ENCODE measurements at regions not wholly inside any gene's neighbourhood (a gene's known extent, or its start where the extent isn't known, plus 50 kb on each side); places are given as distances from the start of the nearest gene placed in this dataset.

GRCh38 chr16:80121522-80121909 is 419.3 kb upstream of the DYNLRB2 start:
- H3K27ac ChIP-seq (ENCODE audit: low read depth in 2 of 2, low read length in 2 of 2), result no peak overlapping the region
- no peaks in the 10 kb centered on the region for H3K36me3 ChIP-seq (ENCODE audit: control insufficient read depth in 2 of 2, insufficient read depth in 2 of 2, low read length in 2 of 2)
- H3K9me3 ChIP-seq (ENCODE audit: control insufficient read depth in 2 of 2, low read length in 2 of 2), result no peaks in the 10 kb centered on the region
- no peaks in the 10 kb centered on the region for H3K4me1 ChIP-seq (ENCODE audit: control insufficient read depth in 2 of 2, insufficient read depth in 2 of 2, low read length in 2 of 2)
- no peak overlapping the region for H3K4me3 ChIP-seq (ENCODE audit: low read length in 2 of 2)
- H3K27me3 ChIP-seq (ENCODE audit: control insufficient read depth in 2 of 2, insufficient read depth in 2 of 2, low read length in 2 of 2), result peaks cover 0 to 2% of the 10 kb centered on the region in 2 donors
- H3K9ac ChIP-seq (ENCODE audit: low read depth in 1 of 2, low read length in 2 of 2), result no peak overlapping the region

DNA sequence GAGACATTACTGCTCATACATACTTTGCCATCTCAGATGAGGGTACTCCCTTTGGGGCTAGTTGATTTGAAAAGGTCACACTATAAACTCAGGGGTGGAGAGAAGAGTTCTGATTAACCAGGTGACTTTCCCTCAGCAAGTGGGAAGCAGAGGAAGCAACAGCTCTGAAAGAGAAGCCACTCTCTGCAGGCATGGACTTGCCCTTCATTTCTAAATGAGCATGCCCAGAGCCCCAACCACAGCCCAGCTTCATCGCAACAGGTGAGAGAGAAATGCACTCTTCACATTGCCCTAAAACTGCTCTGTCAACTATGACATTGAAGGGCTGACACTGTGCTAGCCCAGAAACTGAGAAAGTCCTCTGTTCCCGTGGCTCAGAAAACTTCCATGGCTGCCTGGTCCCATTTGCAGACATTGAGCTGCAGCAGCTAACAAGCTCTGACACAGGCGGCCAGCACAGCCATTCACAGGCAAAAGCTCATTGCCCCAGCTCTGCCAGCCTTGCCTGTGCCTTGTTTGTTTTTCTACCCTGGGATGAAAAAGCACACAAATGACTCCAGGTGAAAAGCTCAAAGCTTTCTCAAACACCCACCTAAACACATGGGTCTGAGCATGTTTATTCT is 419.8 kb upstream of the DYNLRB2 start:
- Histone ChIP-seq H3K27me3 (ENCODE audit: control insufficient read depth in 2 of 2, insufficient read depth in 2 of 2, low read length in 2 of 2) (peaks cover 0 to 2% of the 10 kb centered on the region in 2 donors), H3K9ac (ENCODE audit: low read depth in 1 of 2, low read length in 2 of 2) (no peak overlapping the region), H3K9me3 (ENCODE audit: control insufficient read depth in 2 of 2, low read length in 2 of 2) (no peaks in the 10 kb centered on the region), H3K36me3 (ENCODE audit: control insufficient read depth in 2 of 2, insufficient read depth in 2 of 2, low read length in 2 of 2) (no peaks in the 10 kb centered on the region), H3K4me3 (ENCODE audit: low read length in 2 of 2) (no peak overlapping the region), H3K27ac (ENCODE audit: low read depth in 2 of 2, low read length in 2 of 2) (no peak overlapping the region), H3K4me1 (ENCODE audit: control insufficient read depth in 2 of 2, insufficient read depth in 2 of 2, low read length in 2 of 2) (no peaks in the 10 kb centered on the region)

GRCh38 chr16:80117556-80118130 is 423.1 kb upstream of the DYNLRB2 start:
- Histone ChIP-seq H3K4me3 (ENCODE audit: low read length in 2 of 2) (no peak overlapping the region), H3K9me3 (ENCODE audit: control insufficient read depth in 2 of 2, low read length in 2 of 2) (no peaks in the 10 kb centered on the region)

GRCh38 chr16:80116711-80117110 is 424.1 kb upstream of the DYNLRB2 start:
- H3K27me3 ChIP-seq (ENCODE audit: control insufficient read depth in 2 of 2, insufficient read depth in 2 of 2, low read length in 2 of 2), result no peaks in the 10 kb centered on the region
- H3K27ac ChIP-seq (ENCODE audit: low read depth in 2 of 2, low read length in 2 of 2), result no peak overlapping the region
- H3K9me3 ChIP-seq (ENCODE audit: control insufficient read depth in 2 of 2, low read length in 2 of 2), result no peaks in the 10 kb centered on the region
- H3K9ac ChIP-seq (ENCODE audit: low read depth in 1 of 2, low read length in 2 of 2), result no peak overlapping the region
- H3K36me3 ChIP-seq (ENCODE audit: control insufficient read depth in 2 of 2, insufficient read depth in 2 of 2, low read length in 2 of 2), result no peaks in the 10 kb centered on the region
- no peaks in the 10 kb centered on the region for H3K4me1 ChIP-seq (ENCODE audit: control insufficient read depth in 2 of 2, insufficient read depth in 2 of 2, low read length in 2 of 2)
- H3K4me3 ChIP-seq (ENCODE audit: low read length in 2 of 2), result no peak overlapping the region

More at GRCh38 chr16:80117556-80118130, 423.1 kb upstream of the DYNLRB2 start:
- Histone ChIP-seq H3K27ac (ENCODE audit: low read depth in 2 of 2, low read length in 2 of 2) (no peak overlapping the region), H3K36me3 (ENCODE audit: control insufficient read depth in 2 of 2, insufficient read depth in 2 of 2, low read length in 2 of 2) (no peaks in the 10 kb centered on the region), H3K27me3 (ENCODE audit: control insufficient read depth in 2 of 2, insufficient read depth in 2 of 2, low read length in 2 of 2) (no peaks in the 10 kb centered on the region), H3K4me1 (ENCODE audit: control insufficient read depth in 2 of 2, insufficient read depth in 2 of 2, low read length in 2 of 2) (no peaks in the 10 kb centered on the region), H3K9ac (ENCODE audit: low read depth in 1 of 2, low read length in 2 of 2) (no peak overlapping the region)

GRCh38 chr16:80114699-80115098 is 426.1 kb upstream of the DYNLRB2 start:
- Histone ChIP-seq H3K9ac (ENCODE audit: low read depth in 1 of 2, low read length in 2 of 2) (no peak overlapping the region), H3K4me3 (ENCODE audit: low read length in 2 of 2) (no peak overlapping the region), H3K9me3 (ENCODE audit: control insufficient read depth in 2 of 2, low read length in 2 of 2) (no peaks in the 10 kb centered on the region), H3K36me3 (ENCODE audit: control insufficient read depth in 2 of 2, insufficient read depth in 2 of 2, low read length in 2 of 2) (no peaks in the 10 kb centered on the region), H3K27me3 (ENCODE audit: control insufficient read depth in 2 of 2, insufficient read depth in 2 of 2, low read length in 2 of 2) (no peaks in the 10 kb centered on the region), H3K4me1 (ENCODE audit: control insufficient read depth in 2 of 2, insufficient read depth in 2 of 2, low read length in 2 of 2) (no peaks in the 10 kb centered on the region), H3K27ac (ENCODE audit: low read depth in 2 of 2, low read length in 2 of 2) (no peak overlapping the region)

- H3K9me3 ChIP-seq (ENCODE audit: control insufficient read depth in 2 of 2, low read length in 2 of 2), result no peaks in the 10 kb centered on the region
- H3K27ac ChIP-seq (ENCODE audit: low read depth in 2 of 2, low read length in 2 of 2), result no peak overlapping the region
- H3K4me1 ChIP-seq (ENCODE audit: control insufficient read depth in 2 of 2, insufficient read depth in 2 of 2, low read length in 2 of 2), result no peaks in the 10 kb centered on the region
- no peak overlapping the region for H3K9ac ChIP-seq (ENCODE audit: low read depth in 1 of 2, low read length in 2 of 2)
- H3K4me3 ChIP-seq (ENCODE audit: low read length in 2 of 2), result no peak overlapping the region
- H3K27me3 ChIP-seq (ENCODE audit: control insufficient read depth in 2 of 2, insufficient read depth in 2 of 2, low read length in 2 of 2), result no peaks in the 10 kb centered on the region
- H3K36me3 ChIP-seq (ENCODE audit: control insufficient read depth in 2 of 2, insufficient read depth in 2 of 2, low read length in 2 of 2), result no peaks in the 10 kb centered on the region
Observed at GRCh38 chr16:80113873-80114574, 426.8 kb upstream of the DYNLRB2 start.

DNA sequence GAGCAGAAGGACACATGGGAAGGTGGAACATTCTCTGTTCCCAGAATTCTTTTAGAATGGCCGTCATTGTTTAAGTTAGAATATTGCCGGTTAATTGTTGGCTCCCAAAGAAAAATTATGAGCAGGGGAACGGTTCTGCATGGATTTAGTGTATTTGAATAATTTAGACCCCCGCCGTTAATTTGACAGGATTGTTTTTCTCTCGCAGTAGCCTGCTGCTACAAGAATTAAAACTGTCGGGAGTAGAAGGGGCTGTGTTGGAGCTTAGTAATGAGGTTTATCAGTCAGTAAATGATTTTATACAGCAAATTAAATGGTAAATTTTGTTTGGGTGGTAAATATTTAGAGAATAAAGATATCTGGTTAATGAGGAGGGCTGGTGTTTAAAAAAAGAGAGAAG is 431.2 kb upstream of the DYNLRB2 start:
- no peak overlapping the region for H3K4me3 ChIP-seq (ENCODE audit: low read length in 2 of 2)
- H3K9ac ChIP-seq (ENCODE audit: low read depth in 1 of 2, low read length in 2 of 2), result no peak overlapping the region
- H3K4me1 ChIP-seq (ENCODE audit: control insufficient read depth in 2 of 2, insufficient read depth in 2 of 2, low read length in 2 of 2), result no peaks in the 10 kb centered on the region
- no peaks in the 10 kb centered on the region for H3K27me3 ChIP-seq (ENCODE audit: control insufficient read depth in 2 of 2, insufficient read depth in 2 of 2, low read length in 2 of 2)
- no peak overlapping the region for H3K27ac ChIP-seq (ENCODE audit: low read depth in 2 of 2, low read length in 2 of 2)
- H3K9me3 ChIP-seq (ENCODE audit: control insufficient read depth in 2 of 2, low read length in 2 of 2), result no peaks in the 10 kb centered on the region
- H3K36me3 ChIP-seq (ENCODE audit: control insufficient read depth in 2 of 2, insufficient read depth in 2 of 2, low read length in 2 of 2), result no peaks in the 10 kb centered on the region

DNA sequence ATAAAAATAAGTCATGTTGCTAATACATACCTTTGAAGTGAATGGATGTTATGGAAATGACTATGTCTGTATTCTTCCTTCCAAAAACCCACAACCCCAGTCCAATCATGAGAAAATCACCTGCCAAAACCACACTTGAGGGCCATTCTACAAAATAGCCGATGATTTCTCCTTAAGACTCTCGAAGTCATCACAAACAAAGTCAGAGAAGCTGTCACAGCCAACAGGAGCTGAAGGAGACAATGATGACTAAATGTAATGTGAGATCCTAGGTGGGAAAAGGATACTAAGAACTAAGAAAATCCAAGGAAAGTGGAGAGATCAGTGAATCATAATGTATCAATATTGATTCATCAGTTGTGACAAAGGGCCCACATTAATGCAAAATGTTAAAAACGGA is 432.9 kb upstream of the DYNLRB2 start:
- Histone ChIP-seq H3K4me3 (ENCODE audit: low read length in 2 of 2) (no peak overlapping the region), H3K27me3 (ENCODE audit: control insufficient read depth in 2 of 2, insufficient read depth in 2 of 2, low read length in 2 of 2) (no peaks in the 10 kb centered on the region), H3K9me3 (ENCODE audit: control insufficient read depth in 2 of 2, low read length in 2 of 2) (no peaks in the 10 kb centered on the region), H3K9ac (ENCODE audit: low read depth in 1 of 2, low read length in 2 of 2) (no peak overlapping the region), H3K36me3 (ENCODE audit: control insufficient read depth in 2 of 2, insufficient read depth in 2 of 2, low read length in 2 of 2) (no peaks in the 10 kb centered on the region), H3K27ac (ENCODE audit: low read depth in 2 of 2, low read length in 2 of 2) (no peak overlapping the region), H3K4me1 (ENCODE audit: control insufficient read depth in 2 of 2, insufficient read depth in 2 of 2, low read length in 2 of 2) (no peaks in the 10 kb centered on the region)

- Histone ChIP-seq H3K4me3 (ENCODE audit: low read length in 2 of 2) (no peak overlapping the region), H3K4me1 (ENCODE audit: control insufficient read depth in 2 of 2, insufficient read depth in 2 of 2, low read length in 2 of 2) (no peaks in the 10 kb centered on the region), H3K36me3 (ENCODE audit: control insufficient read depth in 2 of 2, insufficient read depth in 2 of 2, low read length in 2 of 2) (no peaks in the 10 kb centered on the region), H3K27me3 (ENCODE audit: control insufficient read depth in 2 of 2, insufficient read depth in 2 of 2, low read length in 2 of 2) (no peaks in the 10 kb centered on the region), H3K9me3 (ENCODE audit: control insufficient read depth in 2 of 2, low read length in 2 of 2) (no peaks in the 10 kb centered on the region), H3K9ac (ENCODE audit: low read depth in 1 of 2, low read length in 2 of 2) (no peak overlapping the region), H3K27ac (ENCODE audit: low read depth in 2 of 2, low read length in 2 of 2) (no peak overlapping the region)
Observed at GRCh38 chr16:80105751-80106150, 435.0 kb upstream of the DYNLRB2 start.

GRCh38 chr16:80105160-80105559 is 435.6 kb upstream of the DYNLRB2 start:
- H3K27ac ChIP-seq (ENCODE audit: low read depth in 2 of 2, low read length in 2 of 2), result no peak overlapping the region
- no peak overlapping the region for H3K4me3 ChIP-seq (ENCODE audit: low read length in 2 of 2)
- H3K27me3 ChIP-seq (ENCODE audit: control insufficient read depth in 2 of 2, insufficient read depth in 2 of 2, low read length in 2 of 2), result no peaks in the 10 kb centered on the region
- no peaks in the 10 kb centered on the region for H3K9me3 ChIP-seq (ENCODE audit: control insufficient read depth in 2 of 2, low read length in 2 of 2)
- no peaks in the 10 kb centered on the region for H3K36me3 ChIP-seq (ENCODE audit: control insufficient read depth in 2 of 2, insufficient read depth in 2 of 2, low read length in 2 of 2)
- no peak overlapping the region for H3K9ac ChIP-seq (ENCODE audit: low read depth in 1 of 2, low read length in 2 of 2)
- H3K4me1 ChIP-seq (ENCODE audit: control insufficient read depth in 2 of 2, insufficient read depth in 2 of 2, low read length in 2 of 2), result no peaks in the 10 kb centered on the region

All from mucosa of rectum (tissue), 2 donors.